Stimulated activated CD4-positive, alpha-beta T cell treated with anti-CD3 and anti-CD28 coated beads, Interleukin-4, amount 100 ng/mL, for 48 hours (primary cell): ENCODE measurements at regions not wholly inside any gene's neighbourhood (a gene's known extent, or its start where the extent isn't known, plus 50 kb on each side); places are given as distances from the start of the nearest gene placed in this dataset.

Experiments used
- DNase-seq, 2 donors: peaks; one replicate each; pipeline ENCODE4 v3.0.0-alpha.2; 2020; ENCODE audit warnings: low read depth in 2 of 2

DNA sequence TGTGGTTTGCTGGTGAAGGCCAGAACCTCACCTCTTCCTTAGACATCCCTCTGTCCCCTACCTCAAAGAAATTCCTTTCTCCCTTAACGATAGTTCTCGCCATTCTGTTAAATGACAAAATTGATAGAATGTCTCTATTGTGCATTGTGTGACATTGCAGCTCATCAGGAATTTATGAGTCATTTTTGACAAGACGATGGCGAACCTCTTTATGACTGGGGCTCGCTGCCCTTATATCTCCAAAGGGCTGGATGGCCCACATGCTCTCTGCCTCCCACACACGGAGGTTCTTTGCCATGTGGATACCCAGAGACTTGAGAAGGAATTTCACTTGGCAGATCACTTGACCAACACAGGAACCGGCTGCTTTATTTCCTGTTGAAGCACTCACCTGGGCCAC is 66.8 kb upstream of the RPS6KA2 start:
- DNase-seq, result no peak

DNA sequence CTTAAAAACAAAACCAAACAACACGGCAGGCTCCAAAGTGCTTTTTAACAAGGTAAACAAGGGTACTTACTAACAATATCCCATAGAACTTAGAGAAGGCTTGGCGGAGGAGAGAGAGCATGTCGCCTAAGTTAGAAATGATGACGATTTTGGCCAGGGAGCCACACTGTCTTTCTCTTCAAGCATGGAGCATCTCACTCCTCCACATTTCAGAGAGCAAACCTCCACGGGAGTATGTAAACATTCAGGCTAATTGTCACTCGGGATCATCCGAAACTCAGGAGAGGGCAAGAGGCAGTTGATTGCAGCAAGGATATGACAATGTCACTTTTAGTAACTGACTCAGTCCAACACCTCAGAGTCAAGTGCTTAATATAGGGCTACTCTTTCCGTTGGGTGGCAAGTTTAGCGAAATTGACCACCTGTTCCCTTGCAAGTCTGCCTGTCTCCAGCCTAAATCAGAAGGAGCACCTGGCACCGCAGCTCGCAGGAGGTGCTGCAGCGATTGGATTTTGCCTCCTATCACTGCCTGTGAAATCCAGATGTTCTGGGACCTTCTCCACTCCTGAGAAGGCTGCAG is 65.8 kb upstream of the RPS6KA2 start:
- DNase-seq, result no peak

DNA sequence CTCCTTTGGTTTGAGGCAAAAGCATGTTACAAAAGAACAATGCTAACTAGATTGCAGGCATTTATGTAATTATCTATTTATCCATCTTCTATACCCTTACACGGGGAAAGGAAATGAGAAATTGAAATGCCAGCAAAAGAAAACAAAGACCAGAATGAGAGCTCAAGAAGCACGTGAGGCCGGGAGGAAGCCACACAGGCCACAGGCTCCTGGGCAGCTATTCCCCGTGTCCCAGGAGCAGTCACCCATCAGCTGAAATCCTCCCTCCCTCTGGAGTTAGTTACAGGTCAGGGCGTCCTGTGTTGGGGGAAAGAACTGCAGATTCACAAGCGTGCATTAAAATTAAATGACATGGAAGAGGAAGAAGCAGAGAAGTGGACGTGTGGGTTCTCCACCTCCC is 64.7 kb upstream of the RPS6KA2 start:
- DNase-seq, result no peak

DNA sequence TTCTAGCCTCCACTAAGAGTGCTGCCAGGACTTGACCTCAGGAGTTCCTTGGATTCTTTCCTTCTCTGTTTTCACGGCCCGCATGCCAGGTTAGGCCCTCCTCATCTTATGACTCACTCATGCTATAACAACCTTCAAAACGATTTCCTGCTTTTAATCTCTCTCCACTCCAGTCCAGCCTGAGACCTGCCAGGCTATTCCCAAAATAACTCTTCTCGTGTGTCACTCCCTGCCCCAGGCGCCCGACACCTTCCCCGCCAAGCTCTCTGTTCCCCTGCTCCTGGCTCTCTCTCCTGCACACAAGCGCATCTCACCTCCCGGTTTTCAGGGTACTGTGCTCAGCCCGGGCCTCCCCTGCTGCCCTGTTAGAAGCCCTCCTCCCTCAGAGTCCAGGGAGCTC is 64.1 kb upstream of the RPS6KA2 start:
- DNase-seq, result no peak

DNA sequence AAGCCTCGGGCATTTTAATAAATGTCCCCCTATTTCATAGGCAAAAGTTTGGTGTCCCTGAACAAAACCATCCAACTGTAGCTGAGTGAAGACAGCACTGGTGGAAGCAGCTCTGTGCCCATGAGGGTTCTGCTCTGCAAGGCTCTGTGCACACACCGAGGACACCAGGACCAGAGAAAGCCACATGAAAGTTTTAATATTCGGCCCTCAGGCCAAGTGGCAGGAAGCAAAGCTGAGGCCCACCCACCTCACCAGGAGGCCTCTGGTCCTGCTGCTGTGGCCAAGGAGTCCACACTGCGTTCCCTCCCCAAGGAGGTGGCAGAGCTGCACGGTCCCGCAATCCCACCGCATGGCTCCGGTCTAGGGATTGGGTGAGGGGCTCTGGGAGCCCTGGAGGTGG is 62.6 kb upstream of the RPS6KA2 start:
- no peak for DNase-seq

DNA sequence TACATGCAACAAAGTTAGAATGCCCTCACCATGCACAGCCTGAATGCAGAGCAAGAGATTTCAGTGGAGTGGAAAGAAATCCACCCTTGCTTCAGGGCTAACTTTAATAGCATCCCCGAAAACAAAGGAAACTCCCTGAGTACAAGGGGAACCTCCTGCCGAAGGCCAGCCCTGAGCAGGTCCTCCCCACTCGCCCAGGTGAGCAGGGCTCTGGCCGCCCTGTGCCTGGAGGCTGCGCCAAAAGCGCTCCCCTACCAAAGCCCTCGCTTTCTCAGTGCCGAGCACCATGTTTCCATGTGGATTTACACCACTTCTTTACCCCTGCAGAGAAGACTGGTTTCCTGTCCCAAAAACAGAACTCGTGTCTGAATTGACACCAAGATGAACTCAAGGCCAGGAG is 61.9 kb upstream of the RPS6KA2 start:
- no peak for DNase-seq

DNA sequence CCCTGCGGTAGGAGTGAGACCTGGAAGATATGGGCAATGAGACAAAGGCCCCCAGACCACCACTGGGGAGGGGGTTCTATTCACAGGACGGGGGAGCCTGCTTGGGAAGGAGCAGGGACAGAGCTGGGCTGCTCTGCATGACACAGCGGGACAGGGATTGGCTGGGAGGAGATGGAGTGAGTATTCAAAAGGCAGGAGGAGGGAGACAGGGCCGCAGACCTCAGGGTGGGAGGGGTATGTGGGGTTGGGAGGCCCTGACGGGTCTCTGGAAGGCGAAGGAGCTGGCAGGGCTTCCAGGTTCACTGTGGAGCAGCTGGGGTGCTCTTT is 60.8 kb upstream of the RPS6KA2 start:
- no peak for DNase-seq

DNA sequence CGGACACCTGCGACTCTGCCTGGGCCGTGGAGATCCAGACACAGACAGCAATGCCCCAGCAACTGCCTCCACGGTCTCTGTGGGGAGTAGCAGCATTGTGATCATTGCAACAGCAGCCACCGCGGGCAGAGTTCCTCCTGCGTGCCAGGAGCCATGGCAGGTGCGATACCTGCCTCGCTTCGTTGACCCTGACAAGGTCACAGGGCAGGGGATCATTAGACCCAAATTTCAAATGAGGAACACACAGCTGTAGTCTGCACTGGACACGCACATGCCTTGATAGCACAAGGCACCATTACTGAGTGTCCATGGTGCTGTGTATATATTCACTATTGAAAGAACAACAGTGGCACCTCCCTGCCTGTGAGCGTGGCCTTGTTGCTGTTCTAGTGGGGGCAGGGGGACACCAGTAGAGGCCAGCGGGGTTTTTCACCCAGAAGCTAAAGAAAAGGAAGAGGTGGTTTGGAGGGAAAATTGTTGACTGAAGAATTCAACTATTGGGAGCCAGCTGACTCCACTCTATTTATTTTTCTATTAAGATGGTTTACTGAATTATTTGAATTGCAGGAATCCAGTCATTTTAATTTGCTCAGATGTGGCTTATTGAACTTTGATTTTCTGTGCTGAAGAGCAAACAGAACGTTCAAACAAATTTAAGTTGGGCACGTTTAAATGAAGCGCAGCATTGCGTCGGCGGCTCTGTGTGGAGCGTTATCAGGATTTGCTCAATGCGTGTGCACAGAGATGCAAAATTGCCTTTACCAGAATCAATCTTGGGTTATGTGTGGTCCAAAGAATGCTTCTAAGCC is 60.2 kb upstream of the RPS6KA2 start:
- DNase-seq, result no peak

DNA sequence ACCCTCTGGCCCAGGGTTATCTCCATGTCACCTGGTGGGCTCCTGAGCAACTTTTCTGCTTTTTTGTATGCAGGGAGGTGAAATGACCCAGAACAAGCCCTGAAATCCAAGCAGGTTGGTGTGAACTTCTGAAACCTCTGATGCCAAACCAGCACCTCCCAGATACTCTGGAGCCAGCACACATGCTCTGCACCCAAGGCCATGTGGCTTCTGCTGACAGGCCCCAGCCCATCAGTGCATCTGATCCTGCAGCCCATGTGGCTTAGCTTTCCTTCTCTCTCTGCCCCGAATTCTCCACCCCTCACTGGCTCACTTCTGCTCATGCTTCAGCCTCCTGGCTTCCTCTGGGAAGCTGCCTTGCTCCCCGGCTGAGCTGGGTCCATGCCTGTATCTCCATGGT is 59.3 kb upstream of the RPS6KA2 start:
- DNase-seq, result no peak

DNA sequence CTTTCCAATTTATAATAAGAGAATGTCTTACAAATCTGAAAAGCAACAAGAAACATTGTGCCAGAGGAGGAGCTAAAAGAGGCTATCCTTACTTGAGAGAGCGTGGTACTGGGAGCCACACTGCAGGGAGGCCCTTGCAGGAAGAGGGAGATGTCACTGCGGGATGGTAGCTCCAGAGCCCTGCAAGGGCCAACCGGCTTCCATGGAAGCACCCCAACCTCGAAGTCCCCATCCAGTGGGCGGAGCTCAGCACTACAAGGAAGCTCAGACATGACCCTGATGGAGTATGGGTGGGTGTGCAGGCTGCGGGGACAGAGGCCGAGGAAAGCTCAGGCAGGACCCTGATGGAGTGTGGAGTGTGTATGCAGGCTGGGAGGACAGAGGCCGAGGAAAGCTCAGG is 57.8 kb upstream of the RPS6KA2 start:
- no peak for DNase-seq

DNA sequence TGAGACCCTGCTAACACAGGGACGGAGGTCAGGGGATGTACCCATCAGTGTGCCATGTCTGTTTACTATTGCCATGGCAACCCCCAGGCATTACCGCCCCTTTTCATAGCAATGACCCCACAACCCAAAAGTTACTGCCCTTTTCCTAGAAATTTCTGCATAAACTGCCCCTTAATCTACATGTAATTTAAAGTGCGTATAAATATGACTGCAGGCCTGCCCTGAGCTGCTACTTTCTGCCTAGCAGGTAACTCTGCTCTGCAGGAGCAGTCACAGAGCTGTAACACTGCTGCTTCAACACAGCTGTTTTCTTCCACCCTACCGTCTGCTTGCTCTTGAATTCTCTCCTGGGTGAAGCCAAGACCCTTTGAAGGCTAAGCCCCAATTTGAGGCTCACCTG is 57.1 kb upstream of the RPS6KA2 start:
- DNase-seq, result no peak

DNA sequence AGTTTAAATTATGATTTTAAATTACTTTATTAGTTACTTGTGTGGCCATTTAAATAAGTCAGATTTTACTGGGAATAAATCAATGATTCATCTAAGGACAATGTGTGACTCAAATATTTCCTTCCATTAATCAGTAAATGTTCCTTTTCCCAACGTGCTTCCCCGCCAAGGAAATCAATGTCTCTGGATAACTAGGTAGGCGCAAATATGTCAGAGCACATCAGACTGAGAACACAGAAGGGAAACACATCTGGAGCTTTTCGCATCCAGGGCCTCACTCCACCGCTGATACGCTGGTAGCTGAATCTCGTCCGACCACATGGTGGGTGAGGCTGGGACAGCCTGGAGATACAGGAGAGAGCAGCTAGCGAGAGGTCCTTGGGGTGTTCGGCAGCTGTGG is 56.4 kb upstream of the RPS6KA2 start:
- DNase-seq, result no peak

DNA sequence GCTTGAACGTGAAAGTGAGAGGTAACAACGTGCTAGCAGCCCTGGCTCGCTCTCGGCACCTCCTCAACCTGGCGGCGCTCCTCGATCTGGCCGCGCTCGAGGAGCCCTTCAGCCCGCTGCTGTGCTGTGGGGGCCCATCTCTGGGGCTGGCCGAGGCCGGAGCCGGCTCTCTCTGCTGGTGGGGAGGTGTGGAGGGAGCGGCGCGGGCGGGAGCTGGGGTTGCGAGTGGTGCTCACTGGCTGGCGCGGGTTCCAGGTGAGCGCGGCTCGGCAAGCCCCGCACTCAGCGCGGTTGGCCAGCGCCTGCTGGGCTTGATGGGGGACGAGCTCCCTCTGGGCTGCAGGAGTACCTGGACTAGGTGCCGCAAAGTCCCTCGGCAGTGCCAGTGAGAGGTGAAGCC is 52.5 kb upstream of the RPS6KA2 start:
- DNase-seq, result no peak

DNA sequence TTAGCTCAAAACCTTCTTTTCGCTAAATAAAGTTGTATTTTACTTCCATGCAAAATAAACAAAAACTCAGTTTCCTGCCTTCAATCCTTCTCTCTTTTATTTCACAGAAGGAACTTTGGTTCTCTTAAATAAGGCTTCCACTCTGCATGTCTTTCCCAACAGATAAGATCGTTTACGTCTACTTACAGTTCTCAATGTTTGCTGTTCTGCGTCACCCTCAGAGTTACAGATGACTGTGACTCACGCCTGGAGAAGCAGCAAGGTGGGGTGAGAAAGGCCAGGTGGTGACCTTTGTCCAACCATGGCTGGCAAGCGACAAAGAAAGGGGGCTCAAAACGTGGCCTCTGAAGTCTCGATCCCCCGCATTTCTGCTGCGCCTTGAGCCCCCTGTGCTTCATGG is 51.4 kb upstream of the RPS6KA2 start:
- no peak for DNase-seq

DNA sequence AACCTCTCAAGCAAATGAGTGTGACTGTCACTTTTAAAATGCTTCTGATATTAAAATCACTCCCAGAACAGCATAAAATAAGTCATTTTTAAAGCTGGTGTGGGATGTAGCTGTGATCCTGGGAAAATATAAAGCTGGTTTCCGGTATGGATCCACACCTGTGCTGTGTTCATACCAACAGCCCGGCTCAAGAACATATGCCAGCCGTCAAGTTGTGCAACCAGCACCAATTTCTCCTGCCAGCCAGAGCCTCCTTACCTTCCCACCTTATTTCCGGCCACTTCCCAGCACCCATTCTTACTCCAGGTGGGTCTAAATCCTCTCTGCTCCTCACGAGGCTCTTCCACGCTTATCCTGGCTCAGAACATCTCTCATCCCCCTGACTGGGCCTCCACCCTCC is 50.9 kb upstream of the RPS6KA2 start:
- no peak for DNase-seq
